SKM-1 (cell line): ENCODE measurements at regions not wholly inside any gene's neighbourhood (a gene's known extent, or its start where the extent isn't known, plus 50 kb on each side); places are given as distances from the start of the nearest gene placed in this dataset.
"Not testable (repeated sequence)": the region's sequence is repeated elsewhere in the genome, so short reads cannot be mapped to it uniquely, and the experiment has no call there.

Experiments used
- DNase-seq: peaks from one replicate; lab custom pipeline; 2025; ENCODE audit not compliant: unreplicated experiment; lab: John Stamatoyannopoulos, UW

- DNase-seq, result no peak
Measured at GRCh38 chr22:22946131-22946530, 58.5 kb downstream of the IGLL5 start.

DNA sequence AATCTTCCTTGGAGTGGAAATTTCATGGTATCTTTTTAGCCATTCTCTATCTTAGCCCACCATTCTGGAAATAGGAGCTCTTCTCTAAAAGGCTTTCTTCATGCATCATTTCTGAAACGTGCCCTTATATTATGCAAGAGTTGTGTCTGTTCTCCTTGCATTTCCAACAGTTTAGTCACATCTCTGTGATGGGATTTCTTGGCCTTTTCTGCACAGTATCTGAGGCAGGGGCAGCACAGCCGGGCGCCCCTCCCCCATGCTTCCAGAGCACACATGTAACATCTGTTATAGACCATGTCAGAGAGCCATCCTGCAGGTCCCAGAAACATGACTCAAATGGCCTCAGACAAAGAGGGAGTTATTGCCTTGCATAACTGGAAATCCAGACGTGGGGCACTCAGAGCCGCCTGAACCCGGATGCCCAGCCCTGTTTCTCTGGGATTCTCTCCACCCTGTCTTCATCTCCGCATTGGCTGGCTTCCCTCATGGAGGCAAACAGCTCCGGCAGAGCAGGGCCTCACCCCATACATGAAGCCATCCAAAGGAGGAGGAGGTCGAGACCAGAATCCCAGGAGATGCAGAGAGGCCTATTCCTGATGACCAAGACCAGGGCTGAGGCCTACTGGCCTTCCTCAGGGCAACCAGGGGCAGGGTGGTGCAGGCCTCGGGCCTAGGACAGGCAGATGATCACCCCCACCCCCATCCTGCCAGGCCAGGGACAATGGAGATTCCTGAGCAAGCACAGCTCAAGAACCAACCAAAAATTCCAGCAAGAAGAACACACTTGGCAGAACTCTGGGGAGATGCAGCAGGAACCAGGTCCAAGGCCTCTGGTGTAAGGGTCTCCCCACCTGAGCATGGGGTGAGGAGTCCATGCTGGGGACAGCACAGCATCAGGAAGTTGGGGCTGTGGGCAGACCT is 61.3 kb downstream of the IGLL5 start:
- DNase-seq, result no peak

GRCh38 chr22:22949953-22950352 is 62.3 kb downstream of the IGLL5 start:
- no peak for DNase-seq

DNA sequence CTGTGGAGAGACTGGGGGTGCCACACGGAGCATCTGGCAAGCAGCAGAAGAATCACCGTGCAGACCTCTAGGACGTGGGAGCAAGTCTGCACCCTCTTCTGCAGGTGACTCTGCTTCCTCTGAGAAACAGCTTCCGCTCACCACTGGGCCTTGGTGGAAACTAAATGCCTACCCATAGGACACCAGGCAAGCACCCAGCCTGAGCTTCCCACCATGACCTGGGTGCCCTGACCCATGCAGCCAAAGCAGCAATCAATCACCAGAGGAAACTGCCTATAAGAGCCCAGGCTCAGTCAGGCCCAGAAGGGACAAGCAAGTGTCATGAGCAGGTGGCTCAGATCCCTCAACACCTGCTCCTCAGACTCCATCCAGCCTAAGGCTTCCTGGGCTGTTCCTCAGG is 63.4 kb downstream of the IGLL5 start:
- DNase-seq, result no peak

GRCh38 chr22:22952531-22953280 is 65.1 kb downstream of the IGLL5 start:
- DNase-seq, result no peak

DNA sequence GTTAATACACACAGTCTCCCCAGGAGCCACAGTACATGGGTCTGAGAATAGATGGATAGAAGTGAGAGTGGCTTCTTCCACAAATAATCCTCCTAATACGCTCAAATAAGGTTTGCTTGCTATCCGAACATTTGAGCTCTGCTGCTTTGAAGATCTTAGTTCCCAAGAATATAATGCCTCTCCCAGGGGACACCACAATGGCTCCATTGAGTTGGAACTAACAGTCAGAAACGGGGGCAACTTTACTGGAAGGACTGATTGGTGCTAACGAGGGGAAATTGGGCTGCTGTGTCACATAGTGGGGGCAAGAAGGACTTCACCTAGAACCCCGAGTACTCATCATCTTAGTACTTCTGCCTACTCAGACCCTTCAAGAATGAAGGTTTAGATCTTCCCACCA is 66.2 kb downstream of the IGLL5 start:
- DNase-seq, result no peak

DNA sequence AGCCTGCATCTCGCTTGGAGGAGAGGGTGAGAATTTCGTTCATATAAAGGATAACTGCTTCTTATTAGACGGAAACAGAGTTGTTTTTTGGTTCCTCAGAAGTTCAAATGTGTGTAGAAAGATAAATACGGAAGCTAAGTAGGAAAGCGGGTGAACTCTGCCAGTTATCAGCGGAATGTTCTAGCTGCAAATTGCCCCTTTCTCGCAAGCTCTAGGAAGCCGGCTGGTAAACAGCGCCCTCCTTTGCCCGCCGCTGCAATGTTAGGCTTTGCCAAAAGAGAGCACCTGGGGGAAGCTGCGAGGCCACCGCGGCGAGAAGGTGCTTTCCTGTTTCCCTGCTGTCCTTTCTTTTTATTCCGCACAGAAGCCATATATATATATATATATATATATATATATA is 67.0 kb downstream of the IGLL5 start:
- no peak for DNase-seq

DNA sequence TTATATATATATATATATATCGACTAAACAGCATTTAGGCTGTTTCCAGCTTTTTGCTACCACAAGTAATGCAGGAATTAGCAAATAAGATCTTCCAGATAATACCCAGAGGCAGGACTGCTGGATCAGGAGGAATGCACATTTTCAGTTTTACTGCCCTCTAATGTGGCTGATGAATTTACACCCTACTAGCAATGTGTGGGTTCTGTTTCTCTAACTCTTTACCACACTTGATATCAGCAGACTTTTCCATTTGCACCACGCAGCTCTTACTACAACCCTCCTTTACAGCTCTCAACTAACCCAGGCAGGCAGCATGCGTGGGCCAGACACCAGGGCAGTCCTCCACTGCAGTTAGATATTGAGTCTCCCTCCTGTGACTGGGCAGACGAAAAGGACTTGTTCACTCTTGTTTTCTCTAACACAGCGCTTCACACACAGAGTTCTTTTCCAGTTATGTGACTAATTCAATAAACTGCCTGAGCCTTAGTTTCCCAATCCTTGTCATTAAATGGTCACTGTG is 67.7 kb downstream of the IGLL5 start:
- no peak for DNase-seq

- DNase-seq, result peak; percentile 77
Measured at GRCh38 chr22:22955866-22956535, 68.4 kb downstream of the IGLL5 start.

- no peak for DNase-seq
Measured at GRCh38 chr22:22957090-22957489, 69.5 kb downstream of the IGLL5 start.

DNA sequence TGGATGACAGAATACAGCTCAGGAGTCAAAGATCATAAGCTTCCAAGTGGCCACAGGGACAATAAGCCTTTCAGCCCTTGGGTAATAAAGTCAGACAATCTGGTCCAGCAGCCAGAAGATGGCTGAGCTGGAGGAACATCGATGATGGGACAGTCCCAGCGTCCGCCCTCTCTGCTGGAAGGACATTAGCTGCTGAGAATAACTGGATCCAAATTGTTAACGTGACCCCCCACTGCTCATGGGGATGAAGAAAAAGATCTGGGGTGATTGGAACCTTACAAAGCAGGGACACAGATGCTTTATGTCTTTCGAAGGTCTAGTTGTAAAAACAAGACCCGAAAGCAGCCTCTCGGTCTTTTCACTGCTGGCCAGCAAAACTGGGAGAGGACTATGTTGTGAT is 71.0 kb downstream of the IGLL5 start:
- DNase-seq, result no peak

DNA sequence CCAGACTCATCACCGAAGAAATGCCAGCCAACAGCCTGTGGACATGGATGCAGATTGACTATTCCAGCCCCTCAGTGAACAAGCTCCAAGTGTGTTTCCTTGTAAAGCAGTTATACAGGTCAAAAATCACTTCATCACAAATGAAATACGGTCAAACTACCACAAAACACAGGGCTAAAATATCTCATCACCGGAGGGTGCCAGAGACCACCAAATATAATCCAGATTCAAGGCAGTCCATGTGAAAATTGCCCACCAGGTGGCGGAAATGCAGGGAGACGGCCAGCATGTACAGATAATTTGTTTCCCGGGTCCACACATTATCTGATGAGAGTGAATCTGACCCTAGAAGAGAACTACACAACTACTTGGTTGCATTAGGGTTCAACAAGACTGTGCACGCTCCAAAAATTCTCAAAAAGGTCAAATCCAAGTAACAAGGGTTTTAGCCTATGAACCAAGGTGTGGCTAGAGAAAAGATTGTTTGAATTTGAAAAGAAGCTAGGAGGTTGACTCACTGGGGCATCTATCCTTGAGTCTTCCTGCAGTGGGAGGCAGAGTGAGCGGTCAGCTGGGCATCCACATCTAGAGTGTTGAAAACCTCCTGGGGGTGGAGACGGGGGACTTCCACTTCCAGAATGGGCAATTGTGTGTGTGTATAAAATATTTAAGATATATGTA is 71.7 kb downstream of the IGLL5 start:
- peak; percentile 34 for DNase-seq

- DNase-seq, result no peak
Measured at GRCh38 chr22:22960307-22960706, 72.7 kb downstream of the IGLL5 start.

DNA sequence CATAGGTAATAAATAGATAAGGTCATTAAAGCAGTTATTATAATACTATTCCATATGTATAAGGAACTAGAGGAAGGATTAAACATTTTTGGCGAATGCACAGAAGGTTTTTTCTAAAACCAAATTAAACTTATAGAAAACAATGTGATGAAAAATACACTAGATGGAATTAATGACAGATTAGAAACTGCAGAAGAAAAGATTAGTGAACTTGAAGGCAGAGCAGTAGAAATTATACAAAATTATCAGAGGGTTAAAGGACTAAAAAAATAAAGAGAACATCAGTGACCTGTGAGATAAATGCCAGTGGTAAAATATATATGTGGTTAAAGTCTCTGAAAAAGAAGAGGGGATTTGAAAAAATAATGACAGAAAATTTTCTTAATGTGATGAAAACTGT is 74.0 kb downstream of the IGLL5 start:
- DNase-seq, result no peak

- DNase-seq, result no peak
Measured at GRCh38 chr22:22968366-22968765, 80.8 kb downstream of the IGLL5 start.

DNA sequence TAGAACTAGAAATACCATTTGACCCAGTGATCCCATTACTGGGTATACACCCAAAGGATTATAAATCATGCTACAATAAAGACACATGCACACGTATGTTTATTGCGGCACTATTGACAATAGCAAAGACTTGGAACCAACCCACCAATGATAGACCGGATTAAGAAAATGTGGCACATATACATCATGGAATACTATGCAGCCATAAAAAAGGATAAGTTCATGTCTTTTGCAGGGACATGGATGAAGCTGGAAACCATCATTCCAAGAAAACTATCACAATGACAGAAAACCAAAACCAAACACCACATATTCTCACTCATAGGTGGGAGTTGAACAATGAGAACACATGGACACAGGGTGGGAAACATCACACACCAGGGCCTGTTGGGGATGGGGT is 85.0 kb downstream of the IGLL5 start:
- DNase-seq, result not testable (repeated sequence)

- no peak for DNase-seq
Measured at GRCh38 chr22:22973336-22973735, 85.7 kb downstream of the IGLL5 start.

DNA sequence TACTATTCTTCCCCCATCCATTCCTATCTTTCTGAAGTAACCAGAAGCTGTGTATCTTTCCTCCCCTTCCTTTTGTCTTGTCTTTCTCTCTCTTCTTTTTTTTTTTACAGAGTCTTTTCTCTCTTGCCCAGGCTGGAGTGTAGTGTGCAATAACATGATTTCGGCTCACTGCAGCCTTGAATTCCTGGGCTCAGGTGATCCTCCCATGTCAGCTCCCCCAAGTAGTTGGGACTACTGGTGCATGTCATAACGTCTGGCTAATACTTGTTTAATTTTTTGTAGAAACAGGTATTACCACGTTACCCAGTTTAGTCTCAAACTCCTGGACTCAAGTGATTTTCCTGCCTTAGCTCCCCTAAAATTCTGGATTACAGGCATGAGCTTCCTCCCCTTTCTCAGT is 86.5 kb downstream of the IGLL5 start:
- DNase-seq, result no peak

GRCh38 chr22:22974795-22975580 is 87.4 kb downstream of the IGLL5 start:
- DNase-seq, result no peak
